Testis (tissue), 2 donors: ENCODE measurements at regions not wholly inside any gene's neighbourhood (a gene's known extent, or its start where the extent isn't known, plus 50 kb on each side); places are given as distances from the start of the nearest gene placed in this dataset.

Experiments
- CTCF ChIP-seq, 3 experiments: fragments of 450-650 bp in 2 of 3; fragments of 200-600 bp in 1 of 3; sonication (generic) in 1 of 3; IDR thresholded peaks; one replicate each; pipeline ENCODE4 v1.5.1; 2016 to 2019; ENCODE audit warnings: antibody characterized with exemption in 3 of 3, mild to moderate bottlenecking in 2 of 3, moderate library complexity in 1 of 3
- POLR2A ChIP-seq: fragments of 450-650 bp; IDR thresholded peaks from one replicate; pipeline ENCODE4 v1.6.1; 2017; ENCODE audit warnings: antibody characterized with exemption, mild to moderate bottlenecking, moderate library complexity

DNA sequence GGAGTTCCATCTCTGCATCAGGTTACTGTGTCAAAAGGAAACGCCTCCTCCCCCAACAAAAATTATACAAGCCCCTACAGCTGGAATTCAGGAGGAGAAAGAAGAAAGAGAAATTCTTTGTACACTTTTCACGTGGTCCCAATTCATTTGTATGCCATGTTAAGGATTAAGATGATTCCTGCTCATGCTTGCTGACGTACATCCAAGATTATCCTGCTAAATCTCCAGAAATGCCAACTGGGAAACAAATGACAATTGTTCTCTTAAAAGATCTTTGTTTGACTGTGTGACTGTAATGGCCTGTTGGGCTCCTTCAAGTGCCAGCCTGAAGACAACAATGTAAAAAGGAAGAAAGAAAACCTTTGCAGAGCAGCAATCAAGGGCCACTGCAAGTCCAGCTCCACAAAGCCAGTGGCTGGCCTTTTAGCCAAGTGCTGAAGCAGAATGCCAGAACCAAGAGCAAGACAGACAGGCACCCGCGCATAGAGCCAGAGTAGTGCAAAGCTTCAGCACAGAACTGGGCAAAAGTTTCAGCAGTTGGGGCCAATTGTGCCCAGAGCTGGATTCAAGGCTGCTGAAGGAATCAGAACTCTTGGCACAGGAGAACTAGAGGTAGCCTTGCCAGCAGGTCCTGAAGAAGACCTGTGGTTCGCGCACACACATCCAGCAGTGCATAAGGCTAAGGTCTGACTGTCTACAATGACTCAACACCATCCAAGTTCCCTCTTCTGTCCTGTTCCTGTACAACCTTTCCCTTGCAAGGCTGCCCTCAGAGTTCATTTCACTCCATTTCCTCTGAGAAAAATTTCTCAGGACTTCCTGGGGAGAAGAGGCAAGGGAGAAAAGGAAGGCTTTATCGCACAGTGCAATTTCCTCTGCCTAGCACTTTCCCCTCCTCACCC is 209.7 kb upstream of the BMP4 start:
- TF ChIP-seq POLR2A = no peak
- no peak for TF ChIP-seq CTCF (IDR thresholded peaks at IDR 0.05)
